A549 (cell line): ENCODE measurements at regions not wholly inside any gene's neighbourhood (a gene's known extent, or its start where the extent isn't known, plus 50 kb on each side); places are given as distances from the start of the nearest gene placed in this dataset.

Source experiments
- BHLHE40 ChIP-seq: IDR thresholded peaks from 2 replicates; pipeline ENCODE4 v1.6.1; 2012; ENCODE audit warnings: low read depth, low read length, inconsistent platforms
- CHD4 ChIP-seq: fragments of 200-600 bp; sonication (generic); IDR thresholded peaks from 2 replicates; pipeline ENCODE4 v1.6.1; 2016; ENCODE audit warnings: antibody characterized with exemption, mild to moderate bottlenecking, borderline replicate concordance
- CTCF ChIP-seq: fragments of >200 bp; sonication (Bioruptor Twin); formaldehyde crosslinking; IDR thresholded peaks from 3 replicates; pipeline ENCODE4 v1.5.1; 2016
- EP300 ChIP-seq, 2 experiments: fragments of >200 bp; sonication (Bioruptor Twin); formaldehyde crosslinking; IDR thresholded peaks; 2 replicates in 1 of 2; 3 replicates in 1 of 2; pipeline ENCODE4 v1.6.1; 2016 to 2017
- ESRRA ChIP-seq: fragments of 150-350 bp; IDR thresholded peaks from 2 replicates; pipeline ENCODE4 v1.6.1; 2014; ENCODE audit warnings: mild to moderate bottlenecking, low read length, borderline replicate concordance
- MAFK ChIP-seq: fragments of 450-650 bp; IDR thresholded peaks from 2 replicates; pipeline ENCODE4 v1.6.1; 2014; ENCODE audit not compliant: partially characterized antibody
- MAX ChIP-seq: IDR thresholded peaks from 2 replicates; pipeline ENCODE4 v1.6.1; 2012
- NFE2L2 ChIP-seq: fragments of 150-350 bp; conservative IDR thresholded peaks from 2 replicates; pipeline ENCODE4 v1.6.1; 2014; ENCODE audit warnings: low read length
- POLR2A ChIP-seq: IDR thresholded peaks from 2 replicates; pipeline ENCODE4 v1.6.1; 2012; ENCODE audit warnings: mild to moderate bottlenecking, low read length
- REST ChIP-seq: fragments of 200-600 bp; sonication (generic); IDR thresholded peaks from 2 replicates; pipeline ENCODE4 v1.6.1; 2016; ENCODE audit warnings: antibody characterized with exemption, mild to moderate bottlenecking, moderate library complexity
- ZNF302 ChIP-seq: fragments of 250-450 bp; sonication (Bioruptor Pico); IDR thresholded peaks from 2 replicates; pipeline ENCODE4 v1.9.0; 2021; ENCODE audit warnings: inconsistent platforms, mild to moderate bottlenecking, moderate library complexity

GRCh38 chr13:72586518-72586917, 140.9 kb downstream of the MZT1 start:
- TF ChIP-seq CTCF (no peak), POLR2A (no peak), REST (no peak), EP300 (IDR thresholded peaks at IDR 0.05) (no peak), NFE2L2 (no peak), CHD4 (no peak), BHLHE40 (no peak), MAFK (no peak), ZNF302 (CRISPR knock-in tag) (no peak), ESRRA (no peak), MAX (no peak)
